RWPE1 (cell line): ENCODE measurements at regions not wholly inside any gene's neighbourhood (a gene's known extent, or its start where the extent isn't known, plus 50 kb on each side); places are given as distances from the start of the nearest gene placed in this dataset.

ENCODE experiments used
- CTCF ChIA-PET: fragments of 350-600 bp; sonication (Branson Sonifier 250); formaldehyde crosslinking; extraction: SDS; loops from one replicate; lab custom pipeline; 2021; lab: Yijun Ruan, JAX
- POLR2A ChIA-PET: fragments of 400-600 bp; formaldehyde crosslinking; extraction: SDS; loops from one replicate; lab custom pipeline; 2020; ENCODE audit warnings: antibody characterized with exemption; ENCODE audit not compliant: low non-redundant PET; lab: Yijun Ruan, JAX
- DNase-seq: peaks from one replicate; pipeline ENCODE4 v3.0.0; 2012; ENCODE audit warnings: low spot score
- H3K27ac ChIP-seq: fragments of 450-650 bp; 2 replicates; pipeline ENCODE4 v1.5.1; 2017
- TF ChIP-seq, protein P1 (sequence below): fragments of 450-650 bp; conservative IDR thresholded peaks from 2 replicates; pipeline ENCODE4 v1.5.1; 2017; ENCODE audit warnings: low read depth, mild to moderate bottlenecking

DNA sequence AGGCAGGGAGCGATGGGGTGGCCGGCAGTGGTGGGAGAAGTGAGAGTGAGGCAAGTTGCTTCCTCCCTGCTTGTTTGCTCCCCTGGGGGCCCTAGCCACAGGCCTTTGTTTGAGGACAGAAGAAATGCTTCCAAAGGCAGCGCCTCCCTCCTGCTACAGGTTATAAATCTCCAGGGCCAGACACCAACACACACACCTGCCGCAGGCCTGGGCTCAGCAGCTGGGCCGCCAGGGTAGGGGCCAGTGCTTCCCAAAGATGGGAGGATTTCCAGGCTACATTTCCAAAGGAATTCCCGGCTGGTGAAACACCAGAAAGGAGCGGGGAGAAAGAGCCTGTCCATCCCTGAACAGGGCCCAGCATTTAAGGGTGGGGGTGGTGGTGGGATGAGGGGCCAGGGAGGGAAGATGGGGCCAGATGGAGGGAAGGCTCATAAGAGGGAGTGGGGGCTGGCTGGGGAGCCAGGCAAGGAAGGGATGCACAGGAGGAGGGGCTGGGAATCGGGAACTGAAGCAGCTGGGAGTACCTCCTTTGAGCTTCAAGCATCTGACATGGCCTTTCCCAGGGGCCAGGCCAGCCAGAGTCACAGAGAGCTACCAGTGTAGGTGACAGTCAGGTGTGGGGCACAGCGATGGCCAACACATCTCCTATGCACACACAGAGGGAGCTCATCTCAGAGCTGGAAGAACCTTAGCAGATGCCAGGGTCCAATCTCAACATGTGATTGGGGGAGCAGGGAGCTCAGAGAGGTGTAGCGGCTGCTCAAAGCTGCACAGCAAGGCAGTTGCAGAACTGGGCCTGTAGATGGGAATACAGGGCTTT lies 143.9 kb downstream of the PJA1 start:
- ChIA-PET CTCF (no interaction called here), POLR2A (no interaction called here)
- DNase-seq = no peak
- TF ChIP-seq, protein P1, sequence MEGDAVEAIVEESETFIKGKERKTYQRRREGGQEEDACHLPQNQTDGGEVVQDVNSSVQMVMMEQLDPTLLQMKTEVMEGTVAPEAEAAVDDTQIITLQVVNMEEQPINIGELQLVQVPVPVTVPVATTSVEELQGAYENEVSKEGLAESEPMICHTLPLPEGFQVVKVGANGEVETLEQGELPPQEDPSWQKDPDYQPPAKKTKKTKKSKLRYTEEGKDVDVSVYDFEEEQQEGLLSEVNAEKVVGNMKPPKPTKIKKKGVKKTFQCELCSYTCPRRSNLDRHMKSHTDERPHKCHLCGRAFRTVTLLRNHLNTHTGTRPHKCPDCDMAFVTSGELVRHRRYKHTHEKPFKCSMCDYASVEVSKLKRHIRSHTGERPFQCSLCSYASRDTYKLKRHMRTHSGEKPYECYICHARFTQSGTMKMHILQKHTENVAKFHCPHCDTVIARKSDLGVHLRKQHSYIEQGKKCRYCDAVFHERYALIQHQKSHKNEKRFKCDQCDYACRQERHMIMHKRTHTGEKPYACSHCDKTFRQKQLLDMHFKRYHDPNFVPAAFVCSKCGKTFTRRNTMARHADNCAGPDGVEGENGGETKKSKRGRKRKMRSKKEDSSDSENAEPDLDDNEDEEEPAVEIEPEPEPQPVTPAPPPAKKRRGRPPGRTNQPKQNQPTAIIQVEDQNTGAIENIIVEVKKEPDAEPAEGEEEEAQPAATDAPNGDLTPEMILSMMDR = no peak
- H3K27ac ChIP-seq = no peak overlapping the region

DNA sequence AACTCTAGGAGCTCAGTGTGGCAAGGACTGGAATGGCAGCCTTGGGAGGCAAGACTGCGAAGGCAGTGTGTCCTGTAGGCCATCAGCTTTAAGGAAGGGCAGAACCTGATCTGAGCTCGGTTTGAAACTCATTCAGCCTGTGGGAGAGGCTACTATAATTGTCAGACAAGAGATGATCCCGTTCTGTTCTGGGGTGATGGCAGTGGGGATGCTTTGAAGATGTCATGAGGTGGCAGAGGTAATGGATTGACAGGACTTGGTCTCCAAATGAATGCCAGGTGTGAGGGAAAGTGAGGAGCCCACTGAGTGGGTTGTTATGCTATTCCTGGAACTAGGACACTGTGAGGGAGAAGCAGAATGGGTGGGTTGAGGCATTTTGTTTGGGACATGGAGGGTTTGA lies 144.9 kb downstream of the PJA1 start:
- no peak overlapping the region for H3K27ac ChIP-seq
- POLR2A ChIA-PET = no interaction called here
- no peak for DNase-seq
- CTCF ChIA-PET = no interaction called here
- TF ChIP-seq, protein P1 = no peak

DNA sequence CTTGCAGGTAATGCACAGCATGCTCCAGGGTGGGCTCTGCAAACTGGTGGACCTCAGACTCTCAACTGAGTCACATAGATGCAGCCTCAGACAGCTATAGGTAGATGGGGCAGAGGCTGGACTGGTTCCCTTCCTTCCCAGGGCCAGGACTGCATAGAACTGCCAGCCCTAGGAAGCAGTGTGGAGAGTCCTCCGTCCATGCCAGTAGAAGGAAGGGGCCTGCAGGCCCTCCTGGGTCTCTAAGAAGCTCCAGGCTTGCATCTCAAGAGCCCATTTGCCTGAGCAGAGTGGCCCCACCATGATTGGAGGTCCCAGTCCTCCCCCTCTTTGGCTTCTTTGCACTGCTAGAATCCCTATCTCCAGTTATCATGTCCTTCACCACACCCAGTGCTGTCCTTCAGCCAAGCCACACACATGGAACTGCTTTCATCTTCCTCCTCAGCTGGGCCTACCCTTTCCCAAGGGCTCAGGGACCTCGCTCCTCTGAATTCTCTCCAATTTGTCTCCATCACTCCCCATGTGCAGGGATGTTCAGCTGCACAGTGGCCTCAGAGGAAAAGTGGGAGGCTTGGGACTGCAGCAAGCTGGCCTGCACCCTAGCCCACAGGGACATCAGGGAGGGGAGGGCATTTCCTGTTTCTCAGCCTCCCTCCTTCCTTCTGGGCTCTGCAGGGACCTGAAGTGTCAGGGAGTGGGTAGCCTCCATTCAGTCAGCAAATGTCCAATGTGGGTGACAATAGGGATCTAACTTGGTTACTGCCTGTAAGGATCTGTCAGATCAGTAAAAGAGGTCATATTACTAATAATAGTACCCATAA lies 146.0 kb downstream of the PJA1 start:
- no peak overlapping the region for H3K27ac ChIP-seq
- TF ChIP-seq, protein P1 = no peak
- POLR2A ChIA-PET = no interaction called here
- no peak for DNase-seq
- CTCF ChIA-PET = no interaction called here

DNA sequence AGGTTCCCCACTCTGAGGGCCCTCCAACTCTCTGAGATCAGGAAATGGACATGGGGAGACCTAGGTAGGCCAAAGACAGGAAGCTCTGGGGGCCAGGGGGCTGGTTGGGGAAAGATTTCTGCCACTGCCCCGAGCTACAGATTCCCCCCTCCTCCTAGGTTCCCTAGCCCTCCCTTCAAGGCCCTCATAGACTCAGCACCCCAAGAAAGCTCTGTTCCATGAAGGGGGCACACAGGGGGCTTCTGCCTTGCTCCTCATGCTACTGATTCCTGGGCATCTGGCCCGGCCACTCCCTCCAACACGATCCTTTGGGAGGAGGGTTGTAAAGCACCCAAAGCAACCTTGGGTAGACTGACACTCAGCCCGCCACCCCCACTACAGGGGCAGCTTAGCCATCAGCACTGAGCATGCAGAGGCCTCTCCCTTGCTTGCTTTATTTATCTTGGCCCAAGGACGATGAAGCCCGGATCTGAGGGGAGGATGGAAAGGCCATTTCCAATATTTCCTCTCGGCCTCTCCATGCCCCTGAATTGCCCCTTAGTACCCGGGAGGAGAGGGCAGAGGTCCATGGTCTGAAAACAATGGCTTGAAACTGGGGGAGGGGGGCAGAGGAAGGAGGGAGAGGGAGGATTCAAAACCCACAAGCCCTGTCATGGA lies 146.7 kb downstream of the PJA1 start:
- POLR2A ChIA-PET = no interaction called here
- no peak overlapping the region for H3K27ac ChIP-seq
- TF ChIP-seq, protein P1 = no peak
- CTCF ChIA-PET = no interaction called here
- no peak for DNase-seq

DNA sequence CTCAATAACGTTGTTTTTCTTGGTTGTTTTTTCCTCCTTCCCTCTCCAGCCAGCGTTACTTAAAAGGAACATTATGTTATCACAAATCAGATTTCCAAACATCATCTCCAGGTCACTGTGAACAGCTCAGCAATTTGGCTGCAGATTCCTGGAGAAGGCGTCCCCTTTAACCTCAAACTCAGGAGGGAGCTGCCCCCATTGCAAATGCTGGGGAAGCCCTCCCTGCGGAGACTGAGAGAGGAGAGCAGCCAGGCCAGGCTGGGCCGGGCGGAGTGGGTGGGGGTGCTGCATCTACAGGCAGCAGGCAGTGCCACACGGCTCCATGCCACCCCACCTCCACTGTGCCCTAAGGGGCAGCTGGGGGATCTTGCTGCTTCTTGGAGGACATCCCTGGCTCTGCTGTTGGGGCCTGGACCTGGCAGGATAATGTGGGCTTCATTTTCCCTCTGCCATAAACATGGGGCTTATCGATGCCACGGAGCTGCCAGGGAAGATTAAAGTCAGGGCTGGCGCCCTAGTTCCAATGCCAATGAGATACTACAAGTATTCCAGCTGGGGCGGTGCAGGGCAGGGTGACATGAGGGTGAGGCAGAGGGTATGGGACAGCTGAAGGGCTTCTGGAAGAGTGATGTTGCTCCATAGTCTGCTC lies 148.8 kb downstream of the PJA1 start:
- no peak for DNase-seq
- TF ChIP-seq, protein P1 = no peak
- ChIA-PET CTCF (no interaction called here), POLR2A (no interaction called here)
- no peak overlapping the region for H3K27ac ChIP-seq
